CD14-positive monocyte (primary cell): ENCODE measurements at regions not wholly inside any gene's neighbourhood (a gene's known extent, or its start where the extent isn't known, plus 50 kb on each side); places are given as distances from the start of the nearest gene placed in this dataset.

Experiments
- DNase-seq, 3 donors: peaks; one replicate each; pipeline ENCODE4 v3.0.0-alpha.2; 2011 to 2022
- H2AFZ ChIP-seq: 2 replicates; pipeline ENCODE4 v1.6.0; 2012; ENCODE audit warnings: mild to moderate bottlenecking, low read depth, low read length, inconsistent platforms; ENCODE audit not compliant: insufficient read depth, poor library complexity, severe bottlenecking
- H3K27ac ChIP-seq, 2 donors: 1 replicate in 1 of 2; 2 replicates in 1 of 2; pipeline ENCODE4 v1.5.1; 2012 to 2013; ENCODE audit warnings: low read length in 2 of 2, control low read depth in 1 of 2, inconsistent platforms in 1 of 2, low read depth in 1 of 2, mild to moderate bottlenecking in 1 of 2
- H3K27me3 ChIP-seq, 2 donors: one replicate each; pipeline versions ENCODE4 v1.6.0 to v1.6.1; 2011 to 2013; ENCODE audit warnings: low read length in 2 of 2; ENCODE audit not compliant: control insufficient read depth in 2 of 2, insufficient read depth in 2 of 2
- H3K36me3 ChIP-seq, 2 donors: replicated peaks in 1 of 2; 1 replicate in 1 of 2; 2 replicates in 1 of 2; pipeline versions ENCODE4 v1.5.1 to v1.6.1; 2012 to 2013; ENCODE audit warnings: low read length in 2 of 2, control low read depth in 1 of 2, inconsistent platforms in 1 of 2, mild to moderate bottlenecking in 1 of 2; ENCODE audit not compliant: insufficient read depth in 2 of 2, control insufficient read depth in 1 of 2
- H3K4me1 ChIP-seq, 2 donors: 1 replicate in 1 of 2; 2 replicates in 1 of 2; pipeline versions ENCODE4 v1.5.1 to v1.6.1; 2012 to 2013; ENCODE audit warnings: low read length in 2 of 2, control low read depth in 1 of 2, inconsistent platforms in 1 of 2, mild to moderate bottlenecking in 1 of 2, moderate library complexity in 1 of 2; ENCODE audit not compliant: insufficient read depth in 2 of 2, control insufficient read depth in 1 of 2
- H3K4me2 ChIP-seq: replicated peaks from 2 replicates; pipeline ENCODE3; 2012; ENCODE audit warnings: low read length, moderate library complexity, mild to moderate bottlenecking; ENCODE audit not compliant: poor library complexity, severe bottlenecking; ENCODE audit errors: extremely low read depth
- H3K4me3 ChIP-seq, 3 experiments: fragments of 200-600 bp in 1 of 3; sonication (generic) in 1 of 3; replicated peaks in 1 of 3; 1 replicate in 2 of 3; 2 replicates in 1 of 3; pipeline ENCODE4 v1.5.1; 2011 to 2013; ENCODE audit warnings: low read length in 3 of 3, mild to moderate bottlenecking in 3 of 3, control low read depth in 2 of 3, low read depth in 2 of 3, inconsistent platforms in 1 of 3, moderate library complexity in 1 of 3
- H3K79me2 ChIP-seq: 2 replicates; pipeline ENCODE4 v1.6.0; 2012; ENCODE audit warnings: mild to moderate bottlenecking, control low read depth, inconsistent platforms, low read length, moderate library complexity; ENCODE audit not compliant: insufficient read depth
- H3K9ac ChIP-seq: 2 replicates; pipeline ENCODE4 v1.6.0; 2017; ENCODE audit warnings: low read length, mild to moderate bottlenecking; ENCODE audit not compliant: insufficient read depth, poor library complexity, severe bottlenecking
- H3K9me3 ChIP-seq, 2 donors: replicated peaks in 1 of 2; 1 replicate in 1 of 2; 2 replicates in 1 of 2; pipeline versions ENCODE4 v1.5.1 to v1.6.1; 2012 to 2013; ENCODE audit warnings: low read length in 2 of 2, control low read depth in 1 of 2; ENCODE audit not compliant: control insufficient read depth in 1 of 2, insufficient read depth in 1 of 2
- H4K20me1 ChIP-seq: 2 replicates; pipeline ENCODE4 v1.6.0; 2012; ENCODE audit warnings: mild to moderate bottlenecking, low read length, control low read depth, moderate library complexity; ENCODE audit not compliant: insufficient read depth
- H3K27ac Mint-ChIP-seq, 7 donors: one replicate each; pipeline ENCODE4 v1.8.0; 2020; ENCODE audit warnings: mild to moderate bottlenecking in 7 of 7, mixed read lengths in 7 of 7, moderate library complexity in 6 of 7, inconsistent platforms in 2 of 7
- H3K27me3 Mint-ChIP-seq, 3 donors: one replicate each; pipeline ENCODE4 v1.8.0; 2021 to 2022; ENCODE audit warnings: low read depth in 3 of 3, mild to moderate bottlenecking in 3 of 3, mixed read lengths in 3 of 3, moderate library complexity in 3 of 3, inconsistent platforms in 1 of 3
- H3K36me3 Mint-ChIP-seq, 2 donors: one replicate each; pipeline ENCODE4 v1.8.0; 2020; ENCODE audit warnings: mixed read lengths in 2 of 2, inconsistent platforms in 1 of 2, mild to moderate bottlenecking in 1 of 2
- H3K4me1 Mint-ChIP-seq: one replicate; pipeline ENCODE4 v1.8.0; 2020; ENCODE audit warnings: mild to moderate bottlenecking, mixed read lengths
- H3K4me3 Mint-ChIP-seq, 2 donors: one replicate each; pipeline ENCODE4 v1.8.0; 2020; ENCODE audit warnings: mild to moderate bottlenecking in 2 of 2, mixed read lengths in 2 of 2, moderate library complexity in 1 of 2
- H3K9me3 Mint-ChIP-seq, 7 donors: one replicate each; pipeline ENCODE4 v1.8.0; 2020 to 2022; ENCODE audit warnings: mixed read lengths in 7 of 7, mild to moderate bottlenecking in 6 of 7, moderate library complexity in 6 of 7, inconsistent platforms in 2 of 7
- WGBS: methylation state at CpG from one replicate; pipeline ENCODE4 v1.1.5; 2013; ENCODE audit warnings: missing lambda C conversion rate; ENCODE audit not compliant: insufficient coverage; 5-methylcytosine and 5-hydroxymethylcytosine counted together
- intact Hi-C, 2 donors: fragments of 100-400 bp; cut with micrococcal nuclease; formaldehyde crosslinking; loops; one replicate each; pipeline versions ENCODE4 v1.15.0 to v1.15.1; 2023
- TF ChIP-seq, protein P1 (sequence below): fragments of 200-600 bp; IDR thresholded peaks from one replicate; pipeline ENCODE4 v1.8.0; 2022; ENCODE audit warnings: antibody characterized with exemption, mild to moderate bottlenecking

DNA sequence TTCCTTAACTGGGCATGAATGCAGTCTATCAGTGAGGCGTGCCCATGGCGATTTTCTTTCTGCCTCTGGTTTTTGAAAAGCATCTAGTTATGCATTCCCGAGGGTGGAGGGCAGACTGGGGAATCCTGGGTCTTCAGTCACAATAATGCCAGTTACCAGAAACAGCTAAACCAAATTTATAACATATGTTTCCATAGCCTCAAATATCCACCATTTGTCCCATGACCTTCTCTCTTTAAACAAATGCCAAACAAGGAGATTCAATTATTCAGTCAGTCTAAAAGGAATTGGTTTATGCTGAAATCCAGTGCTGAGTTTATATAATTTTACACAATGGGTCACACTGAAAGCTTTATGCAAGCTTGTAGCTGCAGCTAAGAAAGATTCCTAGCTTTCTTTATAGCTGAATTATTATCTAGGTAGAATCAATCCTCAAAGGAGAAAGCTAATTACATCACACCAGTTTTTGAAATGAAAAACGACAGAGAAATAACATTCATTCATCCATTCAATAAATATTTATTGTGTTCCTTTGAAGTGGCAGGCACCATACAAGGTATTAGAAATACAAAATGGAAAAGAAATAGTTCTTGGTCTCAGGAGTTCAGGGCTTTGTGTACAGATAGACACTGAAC, 131.3 kb upstream of the RAP1B start:
- Mint-ChIP-seq H3K36me3 (peaks cover 0 to 2% of the 10 kb centered on the region in 2 donors), H3K4me1 (peaks cover 18% of the 10 kb centered on the region), H3K9me3 (peaks cover 0 to 10% (median 5%) of the 10 kb centered on the region in 7 donors), H3K4me3 (no peak overlapping the region), H3K27me3 (peaks cover 0 to 2% (median 0%) of the 10 kb centered on the region in 3 donors), H3K27ac (no peak overlapping the region)
- Histone ChIP-seq H3K4me1 (peaks cover 14 to 16% of the 10 kb centered on the region in 2 donors), H3K4me3 (no peak overlapping the region), H2AFZ (no peak overlapping the region), H3K9ac (no peak overlapping the region), H3K27me3 (no peaks in the 10 kb centered on the region), H3K9me3 (peaks cover 0 to 3% of the 10 kb centered on the region in 2 donors), H3K36me3 (no peaks in the 10 kb centered on the region), H3K27ac (no peak overlapping the region), H4K20me1 (no peaks in the 10 kb centered on the region), H3K4me2 (no peak overlapping the region), H3K79me2 (no peaks in the 10 kb centered on the region)
- WGBS: 100% methylated on average over 3 of the region's 4 CpGs
- DNase-seq: no peak
- intact Hi-C loops: no loop called here
- TF ChIP-seq, protein P1, sequence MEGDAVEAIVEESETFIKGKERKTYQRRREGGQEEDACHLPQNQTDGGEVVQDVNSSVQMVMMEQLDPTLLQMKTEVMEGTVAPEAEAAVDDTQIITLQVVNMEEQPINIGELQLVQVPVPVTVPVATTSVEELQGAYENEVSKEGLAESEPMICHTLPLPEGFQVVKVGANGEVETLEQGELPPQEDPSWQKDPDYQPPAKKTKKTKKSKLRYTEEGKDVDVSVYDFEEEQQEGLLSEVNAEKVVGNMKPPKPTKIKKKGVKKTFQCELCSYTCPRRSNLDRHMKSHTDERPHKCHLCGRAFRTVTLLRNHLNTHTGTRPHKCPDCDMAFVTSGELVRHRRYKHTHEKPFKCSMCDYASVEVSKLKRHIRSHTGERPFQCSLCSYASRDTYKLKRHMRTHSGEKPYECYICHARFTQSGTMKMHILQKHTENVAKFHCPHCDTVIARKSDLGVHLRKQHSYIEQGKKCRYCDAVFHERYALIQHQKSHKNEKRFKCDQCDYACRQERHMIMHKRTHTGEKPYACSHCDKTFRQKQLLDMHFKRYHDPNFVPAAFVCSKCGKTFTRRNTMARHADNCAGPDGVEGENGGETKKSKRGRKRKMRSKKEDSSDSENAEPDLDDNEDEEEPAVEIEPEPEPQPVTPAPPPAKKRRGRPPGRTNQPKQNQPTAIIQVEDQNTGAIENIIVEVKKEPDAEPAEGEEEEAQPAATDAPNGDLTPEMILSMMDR: no peak

DNA sequence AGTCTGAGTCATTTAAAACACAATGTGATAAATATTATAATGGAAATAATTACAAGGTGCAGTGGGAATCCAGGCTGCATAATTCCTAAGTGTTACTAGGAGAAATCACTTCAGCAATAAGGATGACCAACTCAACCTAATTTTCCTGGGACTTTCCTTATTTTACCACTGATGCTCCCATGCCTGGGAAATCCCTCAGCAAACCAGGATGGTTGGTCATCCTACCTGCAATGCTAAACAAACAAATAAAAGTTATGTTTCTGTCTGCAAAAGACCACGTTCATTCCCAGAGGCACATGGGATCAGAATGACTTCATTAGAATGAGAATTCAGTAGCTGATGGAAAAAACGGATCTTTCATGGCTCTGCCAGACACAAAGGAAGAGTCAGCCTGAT, 130.8 kb upstream of the RAP1B start:
- no peak overlapping the region for H3K4me3 ChIP-seq
- Mint-ChIP-seq H3K9me3 (peaks cover 0 to 10% (median 5%) of the 10 kb centered on the region in 7 donors), H3K27me3 (peaks cover 0 to 3% (median 0%) of the 10 kb centered on the region in 3 donors), H3K4me3 (no peak overlapping the region), H3K36me3 (peaks cover 0 to 4% of the 10 kb centered on the region in 2 donors), H3K4me1 (peaks cover 18% of the 10 kb centered on the region), H3K27ac (no peak overlapping the region)
- 80% methylated on average over 1 of the region's 2 CpGs for WGBS
- no peaks in the 10 kb centered on the region for H3K79me2 ChIP-seq
- DNase-seq: no peak
- no peak overlapping the region for H3K27ac ChIP-seq
- peaks cover 14 to 16% of the 10 kb centered on the region in 2 donors for H3K4me1 ChIP-seq
- H3K36me3 ChIP-seq: no peaks in the 10 kb centered on the region
- intact Hi-C loops: no loop called here
- H3K4me2 ChIP-seq: no peak overlapping the region
- H2AFZ ChIP-seq: no peak overlapping the region
- TF ChIP-seq, protein P1: no peak
- peaks cover 0 to 3% of the 10 kb centered on the region in 2 donors for H3K9me3 ChIP-seq
- no peak overlapping the region for H3K9ac ChIP-seq
- H3K27me3 ChIP-seq: no peaks in the 10 kb centered on the region
- no peaks in the 10 kb centered on the region for H4K20me1 ChIP-seq
